CD4-positive, alpha-beta memory T cell (primary cell): ENCODE measurements at regions not wholly inside any gene's neighbourhood (a gene's known extent, or its start where the extent isn't known, plus 50 kb on each side); places are given as distances from the start of the nearest gene placed in this dataset.
A peak's percentile ranks its signal among the peaks of the same experiment; 100 is the strongest.
"Not testable (repeated sequence)": the region's sequence is repeated elsewhere in the genome, so short reads cannot be mapped to it uniquely, and the experiment has no call there.

Experiments
- CTCF ChIA-PET: fragments of 350-600 bp; sonication (Branson Sonifier 250); formaldehyde crosslinking; loops from one replicate; lab custom pipeline; 2021; ENCODE audit warnings: inconsistent platforms; ENCODE audit not compliant: partially characterized antibody; lab: Charles Lee
- POLR2A ChIA-PET: fragments of 350-600 bp; sonication (Branson Sonifier 250); formaldehyde crosslinking; loops from one replicate; lab custom pipeline; 2021; ENCODE audit not compliant: partially characterized antibody; lab: Charles Lee
- DNase-seq, 5 donors: peaks; one replicate each; pipeline versions ENCODE4 v3.0.0 to v3.0.0-alpha.2; 2020 to 2022; ENCODE audit warnings: mixed read lengths in 1 of 5
- H3K27ac ChIP-seq: one replicate; pipeline ENCODE4 v1.7.0; 2013; ENCODE audit warnings: low read depth, low read length
- H3K27me3 ChIP-seq: 2 replicates; pipeline ENCODE4 v1.7.0; 2013; ENCODE audit warnings: mild to moderate bottlenecking, low read length, moderate library complexity; ENCODE audit not compliant: insufficient read depth
- H3K36me3 ChIP-seq: 2 replicates; pipeline ENCODE4 v1.7.0; 2013; ENCODE audit warnings: mild to moderate bottlenecking, low read length, moderate library complexity; ENCODE audit not compliant: insufficient read depth
- H3K4me1 ChIP-seq: 2 replicates; pipeline ENCODE4 v1.7.0; 2013; ENCODE audit warnings: mild to moderate bottlenecking, low read length, moderate library complexity; ENCODE audit not compliant: insufficient read depth
- H3K4me3 ChIP-seq, 2 donors: one replicate each; pipeline ENCODE4 v1.7.0; 2013; ENCODE audit warnings: low read length in 2 of 2, mild to moderate bottlenecking in 1 of 2
- H3K9me3 ChIP-seq, 2 donors: one replicate each; pipeline ENCODE4 v1.7.0; 2013; ENCODE audit warnings: low read length in 2 of 2, control low read depth in 1 of 2; ENCODE audit not compliant: control insufficient read depth in 1 of 2
- H3K27ac Mint-ChIP-seq, 7 donors: one replicate each; pipeline ENCODE4 v1.8.0; 2020 to 2021; ENCODE audit warnings: mixed read lengths in 7 of 7, mild to moderate bottlenecking in 6 of 7, inconsistent platforms in 3 of 7, moderate library complexity in 3 of 7
- H3K27me3 Mint-ChIP-seq, 2 donors: one replicate each; pipeline ENCODE4 v1.8.0; 2020 to 2021; ENCODE audit warnings: mixed read lengths in 2 of 2
- H3K36me3 Mint-ChIP-seq, 2 donors: one replicate each; pipeline ENCODE4 v1.8.0; 2020 to 2021; ENCODE audit warnings: mixed read lengths in 2 of 2, inconsistent platforms in 1 of 2, mild to moderate bottlenecking in 1 of 2
- H3K4me1 Mint-ChIP-seq, 4 donors: one replicate each; pipeline ENCODE4 v1.8.0; 2020 to 2021; ENCODE audit warnings: mixed read lengths in 4 of 4, mild to moderate bottlenecking in 1 of 4
- H3K4me3 Mint-ChIP-seq, 8 donors: one replicate each; pipeline ENCODE4 v1.8.0; 2020 to 2021; ENCODE audit warnings: mixed read lengths in 8 of 8, mild to moderate bottlenecking in 7 of 8, moderate library complexity in 6 of 8, inconsistent platforms in 3 of 8
- H3K9me3 Mint-ChIP-seq, 8 donors: one replicate each; pipeline ENCODE4 v1.8.0; 2020 to 2021; ENCODE audit warnings: mixed read lengths in 8 of 8, mild to moderate bottlenecking in 5 of 8, inconsistent platforms in 3 of 8, moderate library complexity in 1 of 8
- intact Hi-C: fragments of 100-400 bp; cut with micrococcal nuclease; formaldehyde crosslinking; loops from one replicate; pipeline ENCODE4 v1.15.1; 2023

GRCh38 chr11:23772081-23772480 is 724.8 kb upstream of the LUZP2 start:
- H3K4me1 ChIP-seq: no peaks in the 10 kb centered on the region
- no peaks in the 10 kb centered on the region for H3K36me3 ChIP-seq
- no peak for DNase-seq
- H3K27me3 ChIP-seq: no peaks in the 10 kb centered on the region
- H3K4me3 Mint-ChIP-seq: no peak overlapping the region
- no peak overlapping the region for H3K27ac Mint-ChIP-seq
- no peak overlapping the region for H3K27ac ChIP-seq
- H3K4me1 Mint-ChIP-seq: no peaks in the 10 kb centered on the region
- ChIA-PET CTCF (interaction anchor here (0.9 kb wide), 1 partner anchor 18 kb away, joined by 3 read pairs; no protein-coding TSS in a partner anchor), POLR2A (no interaction called here)
- H3K27me3 Mint-ChIP-seq: no peaks in the 10 kb centered on the region
- no peak overlapping the region for H3K4me3 ChIP-seq
- no peaks in the 10 kb centered on the region for H3K36me3 Mint-ChIP-seq
- H3K9me3 ChIP-seq: no peaks in the 10 kb centered on the region
- H3K9me3 Mint-ChIP-seq: peaks cover 0 to 12% (median 7%) of the 10 kb centered on the region in 8 donors
- intact Hi-C loops: no loop called here

DNA sequence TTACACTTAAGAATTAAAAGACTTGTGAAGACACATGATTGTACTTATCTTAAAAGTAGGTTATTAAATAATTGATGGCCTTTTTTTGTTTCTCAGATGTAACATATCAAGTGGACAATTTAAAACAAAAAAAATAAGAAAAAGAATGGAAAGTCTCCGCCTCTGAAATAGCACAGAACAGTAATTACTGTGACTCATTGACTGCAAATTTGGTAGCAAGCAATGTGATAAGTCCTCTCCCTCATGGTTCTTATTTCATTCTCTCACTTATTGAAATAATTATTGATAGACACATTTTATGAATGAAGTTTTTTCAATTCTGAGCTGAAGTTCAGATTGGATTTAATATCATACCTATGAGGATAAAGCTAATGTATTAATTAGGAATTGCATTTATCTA is 717.9 kb upstream of the LUZP2 start:
- no peaks in the 10 kb centered on the region for H3K4me1 ChIP-seq
- no peaks in the 10 kb centered on the region for H3K9me3 ChIP-seq
- DNase-seq: no peak
- H3K27me3 Mint-ChIP-seq: no peaks in the 10 kb centered on the region
- no peaks in the 10 kb centered on the region for H3K27me3 ChIP-seq
- ChIA-PET CTCF (no interaction called here), POLR2A (no interaction called here)
- no peak overlapping the region for H3K4me3 ChIP-seq
- H3K27ac ChIP-seq: no peak overlapping the region
- H3K27ac Mint-ChIP-seq: no peak overlapping the region
- H3K4me3 Mint-ChIP-seq: no peak overlapping the region
- H3K9me3 Mint-ChIP-seq: peaks cover 0 to 5% (median under 1%) of the 10 kb centered on the region in 8 donors
- no peaks in the 10 kb centered on the region for H3K36me3 Mint-ChIP-seq
- no peaks in the 10 kb centered on the region for H3K4me1 Mint-ChIP-seq
- intact Hi-C loops: no loop called here
- no peaks in the 10 kb centered on the region for H3K36me3 ChIP-seq

GRCh38 chr11:23780231-23780630 is 716.6 kb upstream of the LUZP2 start:
- Histone ChIP-seq H3K36me3 (no peaks in the 10 kb centered on the region), H3K4me1 (no peaks in the 10 kb centered on the region), H3K27ac (no peak overlapping the region), H3K9me3 (peaks cover 0 to 4% of the 10 kb centered on the region in 2 donors), H3K4me3 (no peak overlapping the region), H3K27me3 (no peaks in the 10 kb centered on the region)
- Mint-ChIP-seq H3K9me3 (peaks cover 0 to 6% (median 2%) of the 10 kb centered on the region in 8 donors), H3K4me3 (no peak overlapping the region), H3K27ac (no peak overlapping the region), H3K36me3 (no peaks in the 10 kb centered on the region), H3K4me1 (no peaks in the 10 kb centered on the region), H3K27me3 (no peaks in the 10 kb centered on the region)
- intact Hi-C loops: no loop called here
- POLR2A ChIA-PET: no interaction called here
- no peak for DNase-seq
- CTCF ChIA-PET: no interaction called here

- Mint-ChIP-seq H3K4me1 (no peaks in the 10 kb centered on the region), H3K36me3 (no peaks in the 10 kb centered on the region), H3K9me3 (peaks cover 1 to 14% (median 7%) of the 10 kb centered on the region in 8 donors), H3K27me3 (no peaks in the 10 kb centered on the region), H3K27ac (no peak overlapping the region), H3K4me3 (no peak overlapping the region)
- H3K36me3 ChIP-seq: no peaks in the 10 kb centered on the region
- intact Hi-C loops: no loop called here
- H3K27ac ChIP-seq: no peak overlapping the region
- DNase-seq: no peak
- H3K4me3 ChIP-seq: no peak overlapping the region
- CTCF ChIA-PET: no interaction called here
- POLR2A ChIA-PET: no interaction called here
- H3K27me3 ChIP-seq: no peaks in the 10 kb centered on the region
- peaks cover 0 to 5% of the 10 kb centered on the region in 2 donors for H3K9me3 ChIP-seq
- H3K4me1 ChIP-seq: no peaks in the 10 kb centered on the region
Observed at GRCh38 chr11:23781803-23782560, 714.9 kb upstream of the LUZP2 start.

DNA sequence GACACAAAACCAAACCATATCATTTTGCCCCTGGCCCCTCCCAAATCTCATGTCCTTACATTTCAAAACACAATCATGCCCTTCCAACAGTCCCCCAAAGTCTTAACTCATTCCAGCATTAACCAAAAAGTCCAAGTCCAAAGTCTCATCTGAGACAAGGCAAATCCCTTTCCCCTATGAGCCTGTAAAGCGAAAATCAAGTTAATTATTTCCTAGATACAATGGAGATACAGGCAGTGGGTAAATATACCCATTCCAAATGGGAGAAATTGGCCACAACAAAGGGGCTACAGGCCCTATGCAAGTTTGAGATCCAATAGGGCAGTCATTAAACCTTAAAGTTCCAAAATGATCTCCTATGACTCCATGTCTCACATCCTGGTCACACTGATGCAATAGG is 709.9 kb upstream of the LUZP2 start:
- H3K4me1 Mint-ChIP-seq, H3K27me3 ChIP-seq, H3K27ac Mint-ChIP-seq, POLR2A ChIA-PET, H3K4me1 ChIP-seq, H3K27ac ChIP-seq, intact Hi-C loops, H3K36me3 Mint-ChIP-seq, H3K4me3 Mint-ChIP-seq, H3K9me3 ChIP-seq, CTCF ChIA-PET, H3K36me3 ChIP-seq, H3K4me3 ChIP-seq, DNase-seq, H3K27me3 Mint-ChIP-seq: not testable (repeated sequence)
- peaks cover 2 to 20% (median 13%) of the 10 kb centered on the region in 8 donors for H3K9me3 Mint-ChIP-seq

- Histone ChIP-seq H3K27ac (no peak overlapping the region), H3K9me3 (peaks cover 0 to 5% of the 10 kb centered on the region in 2 donors), H3K4me1 (no peaks in the 10 kb centered on the region), H3K4me3 (no peak overlapping the region), H3K36me3 (no peaks in the 10 kb centered on the region), H3K27me3 (no peaks in the 10 kb centered on the region)
- POLR2A ChIA-PET: no interaction called here
- CTCF ChIA-PET: interaction anchor here (1.6 kb wide), 1 partner anchor 17 kb away, joined by 3 read pairs; no protein-coding TSS in a partner anchor
- Mint-ChIP-seq H3K4me1 (no peaks in the 10 kb centered on the region), H3K27ac (peak overlapping the region in 1 of 7 donors; percentile 19), H3K36me3 (no peaks in the 10 kb centered on the region), H3K9me3 (peaks cover 2 to 21% (median 16%) of the 10 kb centered on the region in 8 donors), H3K27me3 (no peaks in the 10 kb centered on the region), H3K4me3 (no peak overlapping the region)
- intact Hi-C loops: no loop called here
- DNase-seq: no peak
Observed at GRCh38 chr11:23789200-23789853, 707.5 kb upstream of the LUZP2 start.

- H3K27me3 Mint-ChIP-seq: no peaks in the 10 kb centered on the region
- POLR2A ChIA-PET: no interaction called here
- no peak overlapping the region for H3K27ac ChIP-seq
- no peak for DNase-seq
- H3K9me3 ChIP-seq: peaks cover 0 to 4% of the 10 kb centered on the region in 2 donors
- no peaks in the 10 kb centered on the region for H3K4me1 Mint-ChIP-seq
- intact Hi-C loops: no loop called here
- H3K36me3 Mint-ChIP-seq: no peaks in the 10 kb centered on the region
- no peaks in the 10 kb centered on the region for H3K4me1 ChIP-seq
- no peak overlapping the region for H3K4me3 Mint-ChIP-seq
- peaks cover 2 to 21% (median 15%) of the 10 kb centered on the region in 8 donors for H3K9me3 Mint-ChIP-seq
- no peaks in the 10 kb centered on the region for H3K36me3 ChIP-seq
- H3K27ac Mint-ChIP-seq: no peak overlapping the region
- H3K4me3 ChIP-seq: no peak overlapping the region
- CTCF ChIA-PET: interaction anchor here (1.6 kb wide), 1 partner anchor 18 kb away, joined by 3 read pairs; no protein-coding TSS in a partner anchor
- no peaks in the 10 kb centered on the region for H3K27me3 ChIP-seq
Observed at GRCh38 chr11:23789938-23790371, 706.9 kb upstream of the LUZP2 start.
